AG09309 (cell line): ENCODE measurements at regions not wholly inside any gene's neighbourhood (a gene's known extent, or its start where the extent isn't known, plus 50 kb on each side); places are given as distances from the start of the nearest gene placed in this dataset.

ENCODE experiments used
- DNase-seq: peaks from one replicate; pipeline ENCODE4 v3.0.0-alpha.2; 2010; ENCODE audit warnings: low read depth
- H3K4me3 ChIP-seq: 2 replicates; pipeline ENCODE4 v1.5.1; 2011; ENCODE audit warnings: mild to moderate bottlenecking, low read depth, low read length, moderate library complexity; ENCODE audit not compliant: control insufficient read depth
- CTCF ChIP-seq: IDR thresholded peaks from 2 replicates; pipeline ENCODE4 v1.5.1; 2011; ENCODE audit warnings: mild to moderate bottlenecking, low read depth, low read length, inconsistent platforms; ENCODE audit not compliant: insufficient read depth, control insufficient read depth; ENCODE audit errors: missing control alignments

- no peak for DNase-seq
- H3K4me3 ChIP-seq, result no peak overlapping the region
- no peak for TF ChIP-seq CTCF
Observed at GRCh38 chr4:124386648-124387047, 325.9 kb downstream of the ANKRD50 start.

- no peak for DNase-seq
- H3K4me3 ChIP-seq, result no peak overlapping the region
- TF ChIP-seq CTCF, result no peak
Observed at GRCh38 chr4:124389591-124389990, 322.9 kb downstream of the ANKRD50 start.

- DNase-seq, result no peak
- no peak overlapping the region for H3K4me3 ChIP-seq
Observed at GRCh38 chr4:124390861-124391260, 321.7 kb downstream of the ANKRD50 start.

GRCh38 chr4:124396333-124396732 lies 316.2 kb downstream of the ANKRD50 start:
- no peak for DNase-seq
- H3K4me3 ChIP-seq, result no peak overlapping the region
- TF ChIP-seq CTCF, result no peak

More at GRCh38 chr4:124390861-124391260, 321.7 kb downstream of the ANKRD50 start:
- no peak for TF ChIP-seq CTCF

- DNase-seq, result no peak
- no peak overlapping the region for H3K4me3 ChIP-seq
- TF ChIP-seq CTCF, result no peak
Observed at GRCh38 chr4:124401606-124402005, 310.9 kb downstream of the ANKRD50 start.

GRCh38 chr4:124409044-124409443 lies 303.5 kb downstream of the ANKRD50 start:
- DNase-seq, result no peak
- H3K4me3 ChIP-seq, result no peak overlapping the region
- TF ChIP-seq CTCF, result no peak
